GM12878 (cell line): ENCODE measurements at regions not wholly inside any gene's neighbourhood (a gene's known extent, or its start where the extent isn't known, plus 50 kb on each side); places are given as distances from the start of the nearest gene placed in this dataset.

Experiments
- BRCA1 ChIP-seq: IDR thresholded peaks from 2 replicates; pipeline ENCODE4 v1.6.1; 2011; ENCODE audit warnings: low read depth, low read length, improper control_type of control experiment
- DPF2 ChIP-seq: fragments of 450-650 bp; IDR thresholded peaks from 2 replicates; pipeline ENCODE4 v1.6.1; 2017; ENCODE audit warnings: mild to moderate bottlenecking
- FOXM1 ChIP-seq: IDR thresholded peaks from 2 replicates; pipeline ENCODE4 v1.6.1; 2012; ENCODE audit warnings: low read depth, mild to moderate bottlenecking, inconsistent platforms, low read length, moderate library complexity
- GABPA ChIP-seq: IDR thresholded peaks from 2 replicates; pipeline ENCODE4 v1.6.1; 2014; ENCODE audit warnings: antibody characterized with exemption, low read depth, mild to moderate bottlenecking, inconsistent platforms
- MYC ChIP-seq: IDR thresholded peaks from 2 replicates; pipeline ENCODE4 v1.6.1; 2011; ENCODE audit warnings: mild to moderate bottlenecking, low read length, moderate library complexity, inconsistent platforms; ENCODE audit not compliant: insufficient read depth, insufficient replicate concordance, insufficient read length, severe bottlenecking
- PBX3 ChIP-seq: IDR thresholded peaks from 2 replicates; pipeline ENCODE4 v1.6.1; 2011; ENCODE audit warnings: mild to moderate bottlenecking, low read depth, low read length, moderate library complexity; ENCODE audit not compliant: insufficient replicate concordance
- POLR2A ChIP-seq: IDR thresholded peaks from 2 replicates; pipeline ENCODE4 v1.6.1; 2011; ENCODE audit warnings: low read depth, mild to moderate bottlenecking, low read length
- SIN3A ChIP-seq: IDR thresholded peaks from 2 replicates; pipeline ENCODE4 v1.6.1; 2012; ENCODE audit warnings: low read depth, low read length, improper control_type of control experiment
- YY1 ChIP-seq: IDR thresholded peaks from 2 replicates; pipeline ENCODE4 v1.6.1; 2011; ENCODE audit warnings: low read depth, mild to moderate bottlenecking, low read length
- ZBED1 ChIP-seq: IDR thresholded peaks from 2 replicates; pipeline ENCODE4 v1.6.1; 2016; ENCODE audit warnings: borderline replicate concordance
- ZBTB11 ChIP-seq: fragments of 450-650 bp; formaldehyde crosslinking; IDR thresholded peaks from 2 replicates; pipeline ENCODE4 v1.5.0; 2022; ENCODE audit warnings: mild to moderate bottlenecking, missing genetic modification characterization
- TF ChIP-seq, protein P1 (sequence below): fragments of 450-650 bp; IDR thresholded peaks from 2 replicates; pipeline ENCODE4 v1.6.1; 2017; ENCODE audit warnings: borderline replicate concordance
- TF ChIP-seq, protein P2 (sequence below), 3 experiments: IDR thresholded peaks in 2 of 3; conservative IDR thresholded peaks in 1 of 3; 2 replicates each; pipeline ENCODE4 v1.5.1; 2011; ENCODE audit warnings: low read depth in 3 of 3, low read length in 3 of 3, mild to moderate bottlenecking in 3 of 3, control low read depth in 2 of 3, moderate library complexity in 2 of 3, inconsistent platforms in 1 of 3, mixed read lengths in 1 of 3; ENCODE audit not compliant: control insufficient read depth in 2 of 3, insufficient read depth in 1 of 3; ENCODE audit errors: extremely low read depth in 1 of 3
- TF ChIP-seq, protein P3 (sequence below): IDR thresholded peaks from 2 replicates; pipeline ENCODE4 v1.6.1; 2012; ENCODE audit warnings: mild to moderate bottlenecking, low read depth, low read length

DNA sequence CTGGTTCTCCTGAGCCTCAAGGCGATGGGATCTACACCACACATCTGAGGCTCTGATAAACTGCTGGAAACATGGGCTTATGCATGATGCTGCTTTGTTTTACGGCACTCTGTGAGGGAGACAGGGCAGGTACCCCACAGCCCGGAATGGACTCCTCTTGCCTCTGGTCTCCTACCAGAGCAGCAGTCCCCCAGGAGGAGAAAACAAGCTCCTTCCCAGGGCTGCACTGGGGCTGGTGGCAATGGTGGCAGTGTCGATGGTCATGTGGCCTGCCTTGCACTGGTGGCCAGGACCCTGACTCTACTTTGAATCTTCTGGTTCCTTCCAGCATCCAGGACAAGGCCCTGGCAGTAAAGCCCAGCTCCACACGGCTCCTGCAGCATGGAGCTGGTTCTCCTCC is 79.4 kb downstream of the TOMM20 start:
- TF ChIP-seq FOXM1 = no peak
- no peak for TF ChIP-seq YY1
- no peak for TF ChIP-seq MYC
- TF ChIP-seq SIN3A = no peak
- TF ChIP-seq DPF2 = no peak
- TF ChIP-seq GABPA = no peak
- TF ChIP-seq, protein P1, sequence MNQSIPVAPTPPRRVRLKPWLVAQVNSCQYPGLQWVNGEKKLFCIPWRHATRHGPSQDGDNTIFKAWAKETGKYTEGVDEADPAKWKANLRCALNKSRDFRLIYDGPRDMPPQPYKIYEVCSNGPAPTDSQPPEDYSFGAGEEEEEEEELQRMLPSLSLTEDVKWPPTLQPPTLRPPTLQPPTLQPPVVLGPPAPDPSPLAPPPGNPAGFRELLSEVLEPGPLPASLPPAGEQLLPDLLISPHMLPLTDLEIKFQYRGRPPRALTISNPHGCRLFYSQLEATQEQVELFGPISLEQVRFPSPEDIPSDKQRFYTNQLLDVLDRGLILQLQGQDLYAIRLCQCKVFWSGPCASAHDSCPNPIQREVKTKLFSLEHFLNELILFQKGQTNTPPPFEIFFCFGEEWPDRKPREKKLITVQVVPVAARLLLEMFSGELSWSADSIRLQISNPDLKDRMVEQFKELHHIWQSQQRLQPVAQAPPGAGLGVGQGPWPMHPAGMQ = no peak
- no peak for TF ChIP-seq PBX3
- no peak for TF ChIP-seq ZBTB11
- TF ChIP-seq, protein P2, sequence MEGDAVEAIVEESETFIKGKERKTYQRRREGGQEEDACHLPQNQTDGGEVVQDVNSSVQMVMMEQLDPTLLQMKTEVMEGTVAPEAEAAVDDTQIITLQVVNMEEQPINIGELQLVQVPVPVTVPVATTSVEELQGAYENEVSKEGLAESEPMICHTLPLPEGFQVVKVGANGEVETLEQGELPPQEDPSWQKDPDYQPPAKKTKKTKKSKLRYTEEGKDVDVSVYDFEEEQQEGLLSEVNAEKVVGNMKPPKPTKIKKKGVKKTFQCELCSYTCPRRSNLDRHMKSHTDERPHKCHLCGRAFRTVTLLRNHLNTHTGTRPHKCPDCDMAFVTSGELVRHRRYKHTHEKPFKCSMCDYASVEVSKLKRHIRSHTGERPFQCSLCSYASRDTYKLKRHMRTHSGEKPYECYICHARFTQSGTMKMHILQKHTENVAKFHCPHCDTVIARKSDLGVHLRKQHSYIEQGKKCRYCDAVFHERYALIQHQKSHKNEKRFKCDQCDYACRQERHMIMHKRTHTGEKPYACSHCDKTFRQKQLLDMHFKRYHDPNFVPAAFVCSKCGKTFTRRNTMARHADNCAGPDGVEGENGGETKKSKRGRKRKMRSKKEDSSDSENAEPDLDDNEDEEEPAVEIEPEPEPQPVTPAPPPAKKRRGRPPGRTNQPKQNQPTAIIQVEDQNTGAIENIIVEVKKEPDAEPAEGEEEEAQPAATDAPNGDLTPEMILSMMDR (IDR thresholded peaks at IDR 0.05 in 2 of 3, conservative IDR thresholded peaks at IDR 0.05 in 1 of 3; ENCODE audit: control insufficient read depth in 2 of 3, extremely low read depth in 1 of 3, insufficient read depth in 1 of 3, low read depth in 3 of 3, low read length in 3 of 3) = no peak
- no peak for TF ChIP-seq ZBED1
- TF ChIP-seq BRCA1 = no peak
- TF ChIP-seq POLR2A = no peak
- TF ChIP-seq, protein P3, sequence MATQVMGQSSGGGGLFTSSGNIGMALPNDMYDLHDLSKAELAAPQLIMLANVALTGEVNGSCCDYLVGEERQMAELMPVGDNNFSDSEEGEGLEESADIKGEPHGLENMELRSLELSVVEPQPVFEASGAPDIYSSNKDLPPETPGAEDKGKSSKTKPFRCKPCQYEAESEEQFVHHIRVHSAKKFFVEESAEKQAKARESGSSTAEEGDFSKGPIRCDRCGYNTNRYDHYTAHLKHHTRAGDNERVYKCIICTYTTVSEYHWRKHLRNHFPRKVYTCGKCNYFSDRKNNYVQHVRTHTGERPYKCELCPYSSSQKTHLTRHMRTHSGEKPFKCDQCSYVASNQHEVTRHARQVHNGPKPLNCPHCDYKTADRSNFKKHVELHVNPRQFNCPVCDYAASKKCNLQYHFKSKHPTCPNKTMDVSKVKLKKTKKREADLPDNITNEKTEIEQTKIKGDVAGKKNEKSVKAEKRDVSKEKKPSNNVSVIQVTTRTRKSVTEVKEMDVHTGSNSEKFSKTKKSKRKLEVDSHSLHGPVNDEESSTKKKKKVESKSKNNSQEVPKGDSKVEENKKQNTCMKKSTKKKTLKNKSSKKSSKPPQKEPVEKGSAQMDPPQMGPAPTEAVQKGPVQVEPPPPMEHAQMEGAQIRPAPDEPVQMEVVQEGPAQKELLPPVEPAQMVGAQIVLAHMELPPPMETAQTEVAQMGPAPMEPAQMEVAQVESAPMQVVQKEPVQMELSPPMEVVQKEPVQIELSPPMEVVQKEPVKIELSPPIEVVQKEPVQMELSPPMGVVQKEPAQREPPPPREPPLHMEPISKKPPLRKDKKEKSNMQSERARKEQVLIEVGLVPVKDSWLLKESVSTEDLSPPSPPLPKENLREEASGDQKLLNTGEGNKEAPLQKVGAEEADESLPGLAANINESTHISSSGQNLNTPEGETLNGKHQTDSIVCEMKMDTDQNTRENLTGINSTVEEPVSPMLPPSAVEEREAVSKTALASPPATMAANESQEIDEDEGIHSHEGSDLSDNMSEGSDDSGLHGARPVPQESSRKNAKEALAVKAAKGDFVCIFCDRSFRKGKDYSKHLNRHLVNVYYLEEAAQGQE = no peak
